ENCODE measurements at regions not wholly inside any gene's neighbourhood (a gene's known extent, or its start where the extent isn't known, plus 50 kb on each side); places are given as distances from the start of the nearest gene placed in this dataset.

GRCh38 chr20:57831326-57831992 lies 121.6 kb upstream of the PMEPA1 start:
- TF ChIP-seq CTCF (conservative IDR thresholded peaks at IDR 0.05) (no peak), ZFX (IDR thresholded peaks at IDR 0.05) (no peak)
